Skeletal muscle tissue (tissue), 3 donors: ENCODE measurements at regions not wholly inside any gene's neighbourhood (a gene's known extent, or its start where the extent isn't known, plus 50 kb on each side); places are given as distances from the start of the nearest gene placed in this dataset.
"Not testable (repeated sequence)": the region's sequence is repeated elsewhere in the genome, so short reads cannot be mapped to it uniquely, and the experiment has no call there.

Experiments
- H3K27ac ChIP-seq: one replicate; pipeline ENCODE4 v1.7.0; 2013; ENCODE audit warnings: mild to moderate bottlenecking, low read depth, low read length, inconsistent platforms
- H3K27me3 ChIP-seq, 3 donors: one replicate each; pipeline ENCODE4 v1.7.0; 2013; ENCODE audit warnings: low read length in 3 of 3; ENCODE audit not compliant: control insufficient read depth in 3 of 3, insufficient read depth in 3 of 3
- H3K36me3 ChIP-seq, 3 donors: one replicate each; pipeline ENCODE4 v1.7.0; 2013; ENCODE audit warnings: low read length in 3 of 3; ENCODE audit not compliant: control insufficient read depth in 3 of 3, insufficient read depth in 3 of 3
- H3K4me1 ChIP-seq, 3 donors: one replicate each; pipeline ENCODE4 v1.7.0; 2013; ENCODE audit warnings: low read length in 3 of 3, mild to moderate bottlenecking in 3 of 3; ENCODE audit not compliant: control insufficient read depth in 3 of 3, insufficient read depth in 3 of 3
- H3K4me3 ChIP-seq, 3 donors: one replicate each; pipeline ENCODE4 v1.7.0; 2013; ENCODE audit warnings: low read length in 3 of 3
- H3K9ac ChIP-seq, 3 donors: one replicate each; pipeline ENCODE4 v1.7.0; 2013; ENCODE audit warnings: low read length in 3 of 3, mild to moderate bottlenecking in 3 of 3, moderate library complexity in 2 of 3, low read depth in 1 of 3
- H3K9me3 ChIP-seq, 3 donors: one replicate each; pipeline ENCODE4 v1.7.0; 2013; ENCODE audit warnings: low read length in 3 of 3; ENCODE audit not compliant: control insufficient read depth in 3 of 3
- donor health status: Osteomylitis.

GRCh38 chr2:87291400-87292200, 270.0 kb upstream of the PLGLB1 start:
- not testable (repeated sequence) for H3K9me3 ChIP-seq, H3K36me3 ChIP-seq, H3K27me3 ChIP-seq, H3K9ac ChIP-seq, H3K27ac ChIP-seq, H3K4me1 ChIP-seq, H3K4me3 ChIP-seq

DNA sequence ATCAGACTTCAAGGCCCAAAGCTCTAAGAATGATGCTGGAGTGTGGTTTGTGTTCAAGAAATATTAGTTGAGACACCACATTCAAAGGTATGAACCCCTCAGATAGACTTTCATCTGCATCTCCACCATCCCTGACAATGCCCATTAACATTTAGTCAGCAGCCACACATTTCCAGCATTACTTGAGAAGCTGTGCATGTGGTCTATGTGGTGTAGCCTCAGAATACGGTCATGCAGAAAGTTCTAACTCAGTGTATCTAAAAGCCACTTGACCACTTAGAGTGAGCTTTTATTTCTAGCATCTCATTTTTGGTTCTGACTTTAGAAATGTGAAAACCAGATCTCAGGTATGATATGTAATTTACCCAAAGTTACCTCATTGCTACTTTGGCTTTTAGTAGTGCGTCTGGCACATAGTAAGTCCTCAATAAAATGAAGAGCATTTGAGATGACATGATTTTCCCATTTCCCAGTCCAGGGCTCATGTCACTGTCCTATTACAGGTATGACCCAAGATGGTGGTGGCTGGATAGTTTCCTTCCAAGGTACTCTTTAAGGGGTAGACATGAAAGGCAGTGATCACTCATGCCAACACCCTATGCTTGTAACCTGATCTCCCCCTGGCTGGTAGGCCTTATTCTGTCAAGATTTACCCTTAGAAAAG, 272.4 kb upstream of the PLGLB1 start:
- H3K9me3 ChIP-seq = not testable (repeated sequence)

GRCh38 chr2:87295135-87295534, 273.5 kb upstream of the PLGLB1 start:
- not testable (repeated sequence) for H3K4me1 ChIP-seq, H3K9ac ChIP-seq, H3K4me3 ChIP-seq, H3K27me3 ChIP-seq, H3K36me3 ChIP-seq, H3K9me3 ChIP-seq, H3K27ac ChIP-seq

More for the DNA sequence above, 272.4 kb upstream of the PLGLB1 start:
- H3K27ac ChIP-seq, H3K4me3 ChIP-seq, H3K27me3 ChIP-seq, H3K4me1 ChIP-seq, H3K36me3 ChIP-seq, H3K9ac ChIP-seq: not testable (repeated sequence)

GRCh38 chr2:87301349-87301748, 279.7 kb upstream of the PLGLB1 start:
- not testable (repeated sequence) for H3K4me3 ChIP-seq, H3K9ac ChIP-seq, H3K9me3 ChIP-seq, H3K36me3 ChIP-seq, H3K27me3 ChIP-seq, H3K27ac ChIP-seq, H3K4me1 ChIP-seq

DNA sequence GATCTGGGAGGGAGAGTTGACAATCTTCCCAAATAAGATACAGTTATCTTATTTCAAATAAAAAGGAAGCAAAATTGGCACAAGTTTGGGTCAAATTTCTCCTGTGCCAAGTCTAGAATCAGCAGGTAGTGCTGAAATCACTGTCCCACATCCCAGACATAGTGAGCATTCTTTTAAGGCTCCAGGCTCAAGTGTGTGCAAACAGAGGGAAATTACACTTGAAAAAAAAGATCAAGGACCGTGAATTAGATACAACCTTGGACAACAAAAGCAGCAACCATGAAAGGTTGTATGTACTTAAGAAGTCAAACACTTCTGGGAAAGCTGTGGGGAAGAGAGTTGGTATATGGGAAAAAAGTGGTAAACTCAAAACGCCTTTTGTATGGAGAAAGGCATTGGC, 280.2 kb upstream of the PLGLB1 start:
- not testable (repeated sequence) for H3K27me3 ChIP-seq, H3K27ac ChIP-seq, H3K4me1 ChIP-seq, H3K36me3 ChIP-seq, H3K4me3 ChIP-seq, H3K9me3 ChIP-seq, H3K9ac ChIP-seq

DNA sequence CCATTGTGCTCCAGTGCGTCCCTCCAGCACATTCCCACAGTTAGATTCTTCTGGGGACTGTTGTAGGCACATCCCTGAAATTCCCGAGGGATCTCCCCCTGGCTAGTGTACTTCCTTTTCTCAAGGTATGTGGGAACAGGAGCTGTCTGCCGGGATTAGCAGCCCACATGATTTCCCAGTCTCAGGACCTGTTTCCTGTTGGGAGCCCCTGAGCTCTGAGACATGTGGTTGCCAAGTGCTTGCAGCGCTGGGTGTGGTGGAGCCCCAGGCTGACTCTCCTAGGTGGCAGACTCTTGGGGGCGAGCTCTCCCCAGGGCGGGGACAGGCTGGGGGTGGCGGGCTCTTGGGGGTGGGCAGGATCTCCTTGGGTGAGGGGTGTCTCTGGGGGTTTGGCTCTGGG, 287.0 kb upstream of the PLGLB1 start:
- not testable (repeated sequence) for H3K36me3 ChIP-seq, H3K27me3 ChIP-seq, H3K9me3 ChIP-seq, H3K27ac ChIP-seq, H3K4me3 ChIP-seq, H3K9ac ChIP-seq, H3K4me1 ChIP-seq

DNA sequence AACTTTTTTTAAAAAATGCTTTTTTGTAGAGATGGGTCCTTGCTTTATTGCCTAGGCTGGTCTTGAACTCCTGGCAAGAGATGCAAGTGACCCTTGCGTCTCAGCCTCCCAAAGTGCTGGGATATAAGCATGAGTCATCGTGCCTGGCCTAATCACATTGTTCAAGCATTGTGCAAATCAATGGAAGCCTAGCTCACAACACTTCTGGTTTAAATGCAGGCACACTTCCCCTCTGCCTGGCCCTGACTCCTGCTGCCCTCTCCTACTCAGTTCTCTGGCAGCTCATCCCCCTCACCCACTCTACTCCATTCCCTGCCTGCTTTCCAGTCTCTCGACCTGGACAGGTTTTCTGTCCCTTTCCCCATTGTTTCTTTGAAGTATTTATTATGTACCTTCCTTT, 288.1 kb upstream of the PLGLB1 start:
- not testable (repeated sequence) for H3K9me3 ChIP-seq, H3K27ac ChIP-seq, H3K4me1 ChIP-seq, H3K4me3 ChIP-seq, H3K9ac ChIP-seq, H3K36me3 ChIP-seq, H3K27me3 ChIP-seq

DNA sequence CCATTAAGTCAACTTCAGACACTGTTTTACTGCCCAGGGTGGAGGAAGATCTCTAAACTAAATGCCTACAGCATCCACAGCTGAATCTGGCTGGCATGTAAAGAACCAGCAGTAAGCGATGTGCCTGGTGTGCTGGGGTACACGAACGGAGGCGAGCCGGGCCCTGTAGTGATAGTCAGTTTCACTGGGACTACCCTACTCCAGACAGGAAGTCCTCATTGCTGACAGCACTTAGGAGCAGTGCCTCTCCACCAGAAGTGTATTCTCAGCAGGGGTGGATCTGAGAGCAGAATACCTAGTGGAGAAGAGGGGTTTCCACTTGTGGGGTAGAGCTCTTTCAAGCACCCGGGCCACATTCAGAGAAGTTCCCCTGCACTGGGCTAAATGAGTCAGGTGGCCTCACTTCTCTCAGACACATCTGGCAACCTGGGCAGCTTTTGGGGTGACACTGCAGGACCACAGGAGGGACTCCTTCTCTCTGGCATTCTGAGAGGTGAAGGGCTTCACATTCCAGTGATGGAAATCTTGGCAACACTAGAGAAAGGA, 290.3 kb upstream of the PLGLB1 start:
- not testable (repeated sequence) for H3K27ac ChIP-seq, H3K27me3 ChIP-seq, H3K9ac ChIP-seq, H3K4me3 ChIP-seq, H3K36me3 ChIP-seq, H3K4me1 ChIP-seq, H3K9me3 ChIP-seq

- not testable (repeated sequence) for H3K27me3 ChIP-seq, H3K27ac ChIP-seq, H3K9ac ChIP-seq
Observed at GRCh38 chr2:87314622-87315021, 293.0 kb upstream of the PLGLB1 start.

DNA sequence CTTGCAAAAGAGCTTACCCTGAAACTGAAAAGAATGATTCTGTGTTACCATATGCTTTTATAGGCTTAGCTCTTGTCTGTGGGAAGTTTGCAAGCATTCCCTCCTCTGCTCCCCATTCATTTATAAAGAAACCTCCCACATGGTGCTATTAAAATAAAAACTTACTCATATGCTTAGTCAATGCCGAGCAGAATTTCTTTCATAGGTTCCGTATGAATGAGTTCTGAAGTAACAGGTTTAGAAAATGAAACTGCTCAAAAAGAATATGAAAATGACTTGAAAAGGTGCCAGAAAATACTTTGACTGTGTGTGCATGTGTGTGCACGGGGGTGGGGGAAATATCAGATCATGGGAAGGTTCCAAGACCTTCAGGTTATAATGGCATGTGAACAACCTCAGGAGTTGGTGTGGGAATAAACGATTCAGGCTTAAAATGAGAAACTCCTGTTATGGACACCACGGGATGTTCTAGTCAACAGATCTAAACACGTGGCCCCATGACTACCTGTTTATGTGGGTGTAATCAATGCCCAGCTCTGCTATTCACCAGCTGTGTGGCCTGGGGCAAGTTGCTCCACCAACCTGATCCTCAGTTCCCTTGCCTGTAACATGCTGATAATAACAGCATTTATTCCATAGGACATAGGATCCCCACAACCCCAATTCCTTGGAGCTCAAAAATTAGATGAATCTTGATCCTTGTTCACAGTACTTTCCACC, 293.7 kb upstream of the PLGLB1 start:
- H3K9ac ChIP-seq, H3K9me3 ChIP-seq, H3K27me3 ChIP-seq, H3K4me3 ChIP-seq, H3K36me3 ChIP-seq, H3K27ac ChIP-seq, H3K4me1 ChIP-seq: not testable (repeated sequence)

More at GRCh38 chr2:87314622-87315021, 293.0 kb upstream of the PLGLB1 start:
- not testable (repeated sequence) for H3K36me3 ChIP-seq, H3K9me3 ChIP-seq, H3K4me1 ChIP-seq, H3K4me3 ChIP-seq
